AML-193 (cell line): ENCODE measurements at regions not wholly inside any gene's neighbourhood (a gene's known extent, or its start where the extent isn't known, plus 50 kb on each side); places are given as distances from the start of the nearest gene placed in this dataset.

ENCODE experiments used
- DNase-seq, 2 experiments: peaks; one replicate each; lab custom pipeline; 2025; lab: John Stamatoyannopoulos, UW

- DNase-seq = no peak
Observed at GRCh38 chr5:86029308-86029707, 588.4 kb upstream of the COX7C start.

GRCh38 chr5:86030753-86031152, 587.0 kb upstream of the COX7C start:
- DNase-seq = no peak

GRCh38 chr5:86038566-86038965, 579.2 kb upstream of the COX7C start:
- DNase-seq = no peak

- no peak for DNase-seq
Observed at GRCh38 chr5:86039351-86039750, 578.4 kb upstream of the COX7C start.

- no peak for DNase-seq
Observed at GRCh38 chr5:86070719-86071118, 547.0 kb upstream of the COX7C start.

GRCh38 chr5:86074297-86074696, 543.4 kb upstream of the COX7C start:
- DNase-seq = no peak

GRCh38 chr5:86075139-86075538, 542.6 kb upstream of the COX7C start:
- no peak for DNase-seq

GRCh38 chr5:86095092-86095491, 522.6 kb upstream of the COX7C start:
- no peak for DNase-seq

- no peak for DNase-seq
Observed at GRCh38 chr5:86101966-86102365, 515.8 kb upstream of the COX7C start.

GRCh38 chr5:86108825-86109224, 508.9 kb upstream of the COX7C start:
- no peak for DNase-seq

GRCh38 chr5:86112249-86112648, 505.5 kb upstream of the COX7C start:
- DNase-seq = no peak

GRCh38 chr5:86115164-86115563, 502.6 kb upstream of the COX7C start:
- DNase-seq = no peak

- no peak for DNase-seq
Observed at GRCh38 chr5:86118542-86118941, 499.2 kb upstream of the COX7C start.

GRCh38 chr5:86124333-86124732, 493.4 kb upstream of the COX7C start:
- DNase-seq = no peak

GRCh38 chr5:86125731-86126601, 491.8 kb upstream of the COX7C start:
- DNase-seq = no peak

GRCh38 chr5:86127696-86128095, 490.0 kb upstream of the COX7C start:
- no peak for DNase-seq

GRCh38 chr5:86129009-86129408, 488.7 kb upstream of the COX7C start:
- DNase-seq = no peak

GRCh38 chr5:86137297-86137696, 480.4 kb upstream of the COX7C start:
- no peak for DNase-seq

GRCh38 chr5:86143837-86144236, 473.9 kb upstream of the COX7C start:
- no peak for DNase-seq

GRCh38 chr5:86152988-86153560, 464.7 kb upstream of the COX7C start:
- no peak for DNase-seq

- no peak for DNase-seq
Observed at GRCh38 chr5:86155796-86156195, 461.9 kb upstream of the COX7C start.

- DNase-seq = no peak
Observed at GRCh38 chr5:86170194-86170593, 447.5 kb upstream of the COX7C start.

- DNase-seq = no peak
Observed at GRCh38 chr5:86175224-86175623, 442.5 kb upstream of the COX7C start.

GRCh38 chr5:86199287-86199686, 418.5 kb upstream of the COX7C start:
- DNase-seq = no peak
